ENCODE measurements at regions not wholly inside any gene's neighbourhood (a gene's known extent, or its start where the extent isn't known, plus 50 kb on each side); places are given as distances from the start of the nearest gene placed in this dataset.
"Not testable (repeated sequence)": the region's sequence is repeated elsewhere in the genome, so short reads cannot be mapped to it uniquely, and the experiment has no call there.

- DNase-seq, result no peak
Observed at GRCh38 chr14:65975865-65976264, 510.3 kb upstream of the CCDC196 start.

- no peak for DNase-seq
Observed at GRCh38 chr14:65976761-65977404, 509.3 kb upstream of the CCDC196 start.

- DNase-seq, result no peak
Observed at GRCh38 chr14:65981192-65981843, 504.9 kb upstream of the CCDC196 start.

GRCh38 chr14:65986041-65986440 is 500.1 kb upstream of the CCDC196 start:
- no peak for DNase-seq

- DNase-seq, result no peak
Observed at GRCh38 chr14:65989981-65990380, 496.2 kb upstream of the CCDC196 start.

GRCh38 chr14:65991104-65991503 is 495.1 kb upstream of the CCDC196 start:
- DNase-seq, result no peak

GRCh38 chr14:65991935-65992334 is 494.2 kb upstream of the CCDC196 start:
- not testable (repeated sequence) for DNase-seq

- DNase-seq, result no peak
Observed at GRCh38 chr14:65993103-65993502, 493.1 kb upstream of the CCDC196 start.

- no peak for DNase-seq
Observed at GRCh38 chr14:65993996-65994395, 492.2 kb upstream of the CCDC196 start.

- no peak for DNase-seq
Observed at GRCh38 chr14:65997347-65997746, 488.8 kb upstream of the CCDC196 start.

GRCh38 chr14:65999865-66000264 is 486.3 kb upstream of the CCDC196 start:
- DNase-seq, result no peak

GRCh38 chr14:66000766-66001165 is 485.4 kb upstream of the CCDC196 start:
- no peak for DNase-seq

- no peak for DNase-seq
Observed at GRCh38 chr14:66001356-66001755, 484.8 kb upstream of the CCDC196 start.

GRCh38 chr14:66003082-66003730 is 483.0 kb upstream of the CCDC196 start:
- DNase-seq, result no peak

GRCh38 chr14:66005900-66006434 is 480.2 kb upstream of the CCDC196 start:
- DNase-seq, result no peak

- DNase-seq, result no peak
Observed at GRCh38 chr14:66008631-66009030, 477.5 kb upstream of the CCDC196 start.

- no peak for DNase-seq
Observed at GRCh38 chr14:66009089-66009488, 477.1 kb upstream of the CCDC196 start.

- no peak for DNase-seq
Observed at GRCh38 chr14:66010695-66011094, 475.5 kb upstream of the CCDC196 start.

- DNase-seq, result no peak
Observed at GRCh38 chr14:66011855-66012254, 474.3 kb upstream of the CCDC196 start.

- DNase-seq, result not testable (repeated sequence)
Observed at GRCh38 chr14:66013607-66014006, 472.6 kb upstream of the CCDC196 start.

GRCh38 chr14:66015071-66015780 is 470.9 kb upstream of the CCDC196 start:
- DNase-seq, result no peak

GRCh38 chr14:66017927-66018326 is 468.2 kb upstream of the CCDC196 start:
- DNase-seq, result no peak

- no peak for DNase-seq
Observed at GRCh38 chr14:66022526-66022925, 463.6 kb upstream of the CCDC196 start.

All from activated CD8-positive, alpha-beta memory T cell treated with anti-CD3 and anti-CD28 coated beads for 24 hours (primary cell).